GM12873 (cell line): ENCODE measurements at regions not wholly inside any gene's neighbourhood (a gene's known extent, or its start where the extent isn't known, plus 50 kb on each side); places are given as distances from the start of the nearest gene placed in this dataset.

Experiments
- TF ChIP-seq, protein P1 (sequence below): IDR thresholded peaks from 2 replicates; pipeline ENCODE4 v1.5.1; 2012; ENCODE audit warnings: low read depth, mild to moderate bottlenecking, moderate library complexity, low read length, control low read depth; ENCODE audit not compliant: insufficient read depth; ENCODE audit errors: missing control alignments

DNA sequence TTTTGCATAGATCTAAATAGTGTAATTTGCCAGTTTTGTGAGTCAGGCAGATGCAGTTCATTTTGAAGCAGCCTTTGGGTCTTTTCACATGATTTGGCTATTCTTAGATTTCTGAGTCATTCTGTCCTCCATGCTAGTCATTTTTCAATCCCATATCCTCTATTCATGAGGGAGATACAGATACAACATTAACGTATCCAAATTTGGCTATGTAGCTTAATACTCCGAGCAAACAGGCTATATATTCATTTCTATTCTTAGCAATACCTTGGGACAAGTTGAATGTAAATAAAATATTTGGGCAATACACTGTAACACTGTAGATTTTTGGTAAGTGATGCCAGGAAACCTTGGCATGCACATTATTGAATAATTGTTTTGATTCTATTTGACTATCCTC lies 270.7 kb upstream of the PDE3A start:
- TF ChIP-seq, protein P1, sequence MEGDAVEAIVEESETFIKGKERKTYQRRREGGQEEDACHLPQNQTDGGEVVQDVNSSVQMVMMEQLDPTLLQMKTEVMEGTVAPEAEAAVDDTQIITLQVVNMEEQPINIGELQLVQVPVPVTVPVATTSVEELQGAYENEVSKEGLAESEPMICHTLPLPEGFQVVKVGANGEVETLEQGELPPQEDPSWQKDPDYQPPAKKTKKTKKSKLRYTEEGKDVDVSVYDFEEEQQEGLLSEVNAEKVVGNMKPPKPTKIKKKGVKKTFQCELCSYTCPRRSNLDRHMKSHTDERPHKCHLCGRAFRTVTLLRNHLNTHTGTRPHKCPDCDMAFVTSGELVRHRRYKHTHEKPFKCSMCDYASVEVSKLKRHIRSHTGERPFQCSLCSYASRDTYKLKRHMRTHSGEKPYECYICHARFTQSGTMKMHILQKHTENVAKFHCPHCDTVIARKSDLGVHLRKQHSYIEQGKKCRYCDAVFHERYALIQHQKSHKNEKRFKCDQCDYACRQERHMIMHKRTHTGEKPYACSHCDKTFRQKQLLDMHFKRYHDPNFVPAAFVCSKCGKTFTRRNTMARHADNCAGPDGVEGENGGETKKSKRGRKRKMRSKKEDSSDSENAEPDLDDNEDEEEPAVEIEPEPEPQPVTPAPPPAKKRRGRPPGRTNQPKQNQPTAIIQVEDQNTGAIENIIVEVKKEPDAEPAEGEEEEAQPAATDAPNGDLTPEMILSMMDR, result no peak

DNA sequence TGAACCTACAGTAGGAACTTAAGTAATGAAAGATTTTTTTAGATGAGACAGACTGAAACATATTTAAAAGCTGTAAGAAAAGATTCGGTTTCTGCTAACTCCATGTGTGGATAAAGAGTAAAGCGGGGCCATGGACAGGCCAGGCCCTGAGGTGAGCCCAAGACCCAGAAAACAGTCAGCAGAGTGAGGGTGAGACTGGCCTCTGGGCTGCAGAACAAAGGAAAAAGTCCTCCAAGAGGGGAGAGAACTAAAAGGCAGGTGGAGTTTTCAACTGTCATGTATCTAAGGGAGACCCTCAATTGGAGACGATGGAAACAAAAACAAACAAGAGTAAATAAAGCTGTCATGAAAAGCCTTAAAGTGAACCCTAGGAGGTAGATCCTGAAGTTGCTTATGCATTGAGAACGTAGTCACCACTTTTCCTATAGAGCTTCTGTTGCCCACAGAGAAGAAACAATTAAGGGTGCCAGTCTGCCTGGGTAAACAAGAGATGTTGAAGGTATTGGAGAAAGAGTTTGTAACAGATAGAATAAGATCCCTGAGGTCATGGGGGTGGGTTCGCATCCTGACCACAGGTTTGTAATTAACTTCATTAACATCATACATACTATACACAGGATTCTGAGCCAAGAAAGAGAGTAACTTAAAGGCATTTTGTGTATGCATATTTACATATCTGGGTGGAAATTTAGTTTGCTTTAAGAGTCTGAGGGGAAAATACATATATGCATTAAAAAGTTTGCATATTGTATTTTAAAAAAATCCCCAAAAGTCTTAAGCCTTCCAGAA lies 268.7 kb upstream of the PDE3A start:
- TF ChIP-seq, protein P1, result no peak

DNA sequence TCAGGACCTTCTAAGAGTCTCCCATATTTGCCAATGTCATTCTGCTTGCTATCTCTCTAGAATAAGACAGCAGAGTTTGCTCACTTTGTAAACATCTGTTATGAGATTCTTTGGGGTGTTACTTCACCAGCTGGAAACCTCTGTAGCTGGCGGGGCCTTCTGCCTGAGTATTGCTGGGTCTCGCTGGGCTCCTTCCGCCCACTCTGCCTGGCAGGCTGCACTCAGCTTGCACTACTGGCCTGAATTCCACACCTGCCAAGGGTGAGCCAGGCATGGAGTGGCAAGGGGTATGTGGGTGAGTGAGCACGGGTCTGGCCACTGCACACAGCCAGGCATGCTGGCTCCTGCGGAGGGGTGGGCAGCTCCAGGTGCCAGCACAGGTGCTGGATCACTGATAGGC lies 267.3 kb upstream of the PDE3A start:
- TF ChIP-seq, protein P1, result no peak

DNA sequence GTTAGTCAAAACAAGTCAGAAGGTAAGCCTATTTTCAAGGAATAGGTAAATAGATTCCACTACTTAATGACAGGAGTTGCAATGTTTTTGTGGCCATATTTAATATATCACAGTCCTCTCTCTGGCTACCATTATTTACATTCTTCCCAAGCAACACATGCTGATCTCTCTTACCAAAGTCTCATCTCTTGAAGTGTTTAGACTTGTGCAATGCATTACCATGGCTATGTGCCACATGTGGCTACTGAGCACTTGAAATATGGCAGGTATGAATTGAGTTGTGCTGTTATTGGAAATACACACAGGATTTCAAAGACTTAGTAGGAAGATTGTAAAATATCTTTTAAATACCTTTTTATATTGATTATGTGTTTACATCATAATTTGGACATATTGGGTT lies 262.4 kb upstream of the PDE3A start:
- TF ChIP-seq, protein P1, result no peak

DNA sequence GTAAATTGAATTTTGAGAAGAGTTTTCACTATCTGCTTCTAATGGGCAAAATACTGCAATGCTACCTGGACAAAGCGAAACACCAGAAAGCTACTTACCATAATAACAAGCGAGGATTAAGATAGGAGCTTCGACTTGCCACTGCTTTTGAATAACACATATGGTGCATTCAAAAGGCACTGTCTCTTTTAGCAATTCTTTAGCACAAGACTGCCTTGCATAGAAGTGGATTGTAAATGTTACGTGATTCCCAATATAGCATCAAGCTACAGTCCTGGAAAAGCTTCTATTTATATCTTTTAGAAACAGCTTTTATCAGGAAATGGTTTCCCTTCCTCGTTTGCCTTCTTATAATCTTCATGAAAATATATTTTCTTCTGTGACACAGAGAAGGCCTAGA lies 258.7 kb upstream of the PDE3A start:
- TF ChIP-seq, protein P1, result no peak

DNA sequence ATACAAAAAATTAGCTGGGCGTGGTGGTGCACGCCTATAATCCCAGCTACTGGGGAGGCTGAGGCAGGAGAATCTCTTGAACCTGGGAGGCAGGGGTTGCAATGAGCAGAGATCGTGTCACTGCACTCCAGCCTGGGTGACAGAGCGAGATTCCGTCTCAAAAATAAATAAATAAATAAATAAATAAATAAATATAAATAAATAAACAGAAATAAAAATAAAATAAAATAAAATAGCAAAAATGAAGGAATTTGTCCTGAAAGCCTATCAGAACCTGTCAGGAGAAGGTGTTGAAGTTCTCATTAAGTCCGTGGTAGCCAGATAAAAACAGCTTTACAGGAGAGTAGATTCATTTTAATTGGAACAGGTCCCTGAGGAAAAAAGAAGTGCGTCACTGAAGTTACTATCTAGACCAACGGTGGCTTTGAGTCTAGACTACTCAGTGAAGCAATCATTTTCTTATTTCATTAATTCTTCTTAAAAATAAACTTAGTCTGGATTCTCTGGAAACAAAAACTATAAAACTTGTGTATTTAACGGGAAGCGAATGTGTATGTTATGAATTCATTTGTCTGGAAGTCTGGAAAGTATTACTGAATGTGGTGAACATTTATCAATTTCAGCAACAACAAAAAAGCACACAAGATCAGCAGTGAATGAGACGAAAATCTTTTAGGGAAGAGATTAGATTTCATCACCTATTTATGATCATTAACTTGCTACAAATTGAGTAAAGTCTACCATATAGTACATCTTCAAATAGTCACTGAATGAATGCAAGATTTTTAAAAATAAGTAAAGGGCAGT lies 248.5 kb upstream of the PDE3A start:
- TF ChIP-seq, protein P1, result no peak

DNA sequence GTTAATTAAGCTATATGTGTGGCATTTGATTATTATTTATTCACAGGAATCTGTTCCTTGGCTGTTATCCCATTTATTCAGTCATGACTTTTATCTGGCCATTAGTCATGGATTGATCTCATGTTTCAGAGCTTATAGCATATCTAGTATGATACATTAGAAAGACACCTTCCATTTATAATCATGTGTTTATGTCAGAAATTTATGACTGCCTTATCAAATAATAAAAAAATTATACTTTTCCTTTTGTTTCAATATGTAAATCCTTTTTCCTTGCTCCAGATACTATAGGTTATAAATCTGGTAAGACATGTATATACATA lies 248.0 kb upstream of the PDE3A start:
- TF ChIP-seq, protein P1, result no peak
